GM06990 (cell line): ENCODE measurements at regions not wholly inside any gene's neighbourhood (a gene's known extent, or its start where the extent isn't known, plus 50 kb on each side); places are given as distances from the start of the nearest gene placed in this dataset.

Experiments used
- DNase-seq: peaks from one replicate; pipeline ENCODE4 v3.0.0-alpha.2; 2011; ENCODE audit not compliant: insufficient read length; ENCODE audit errors: extremely low read depth
- H3K27me3 ChIP-seq: replicated peaks from 2 replicates; pipeline ENCODE4 v1.6.0; 2011; ENCODE audit warnings: low read length; ENCODE audit not compliant: control insufficient read depth, insufficient read depth
- H3K36me3 ChIP-seq: 2 replicates; pipeline ENCODE4 v1.5.1; 2011; ENCODE audit warnings: low read length; ENCODE audit not compliant: control insufficient read depth, insufficient read depth
- H3K4me3 ChIP-seq: replicated peaks from 2 replicates; pipeline ENCODE4 v1.5.1; 2011; ENCODE audit warnings: low read depth, mild to moderate bottlenecking, control low read depth, low read length
- CTCF ChIP-seq: IDR thresholded peaks from 2 replicates; pipeline ENCODE4 v1.5.1; 2011; ENCODE audit warnings: low read length, control low read depth, mild to moderate bottlenecking, inconsistent platforms; ENCODE audit not compliant: insufficient read depth, poor library complexity, severe bottlenecking

- Histone ChIP-seq H3K27me3 (no peaks in the 10 kb centered on the region), H3K4me3 (no peak overlapping the region), H3K36me3 (no peaks in the 10 kb centered on the region)
- no peak for DNase-seq
- peak; percentile 20 for TF ChIP-seq CTCF
Measured at GRCh38 chr16:73217654-73218053, 169.7 kb upstream of the ZFHX3 start.

GRCh38 chr16:73216932-73217331, 169.0 kb upstream of the ZFHX3 start:
- Histone ChIP-seq H3K4me3 (no peak overlapping the region), H3K36me3 (no peaks in the 10 kb centered on the region), H3K27me3 (no peaks in the 10 kb centered on the region)
- no peak for TF ChIP-seq CTCF
- no peak for DNase-seq

GRCh38 chr16:73215678-73216377, 167.9 kb upstream of the ZFHX3 start:
- Histone ChIP-seq H3K4me3 (no peak overlapping the region), H3K36me3 (no peaks in the 10 kb centered on the region), H3K27me3 (no peaks in the 10 kb centered on the region)
- no peak for DNase-seq
- no peak for TF ChIP-seq CTCF

GRCh38 chr16:73214825-73215677, 167.1 kb upstream of the ZFHX3 start:
- no peak overlapping the region for H3K4me3 ChIP-seq
- TF ChIP-seq CTCF = no peak
- H3K27me3 ChIP-seq = no peaks in the 10 kb centered on the region
- no peak for DNase-seq
- no peaks in the 10 kb centered on the region for H3K36me3 ChIP-seq

GRCh38 chr16:73213732-73214455, 166.0 kb upstream of the ZFHX3 start:
- Histone ChIP-seq H3K36me3 (no peaks in the 10 kb centered on the region), H3K4me3 (no peak overlapping the region), H3K27me3 (no peaks in the 10 kb centered on the region)
- no peak for TF ChIP-seq CTCF
- no peak for DNase-seq
